ENCODE measurements at regions not wholly inside any gene's neighbourhood (a gene's known extent, or its start where the extent isn't known, plus 50 kb on each side); places are given as distances from the start of the nearest gene placed in this dataset.

DNA sequence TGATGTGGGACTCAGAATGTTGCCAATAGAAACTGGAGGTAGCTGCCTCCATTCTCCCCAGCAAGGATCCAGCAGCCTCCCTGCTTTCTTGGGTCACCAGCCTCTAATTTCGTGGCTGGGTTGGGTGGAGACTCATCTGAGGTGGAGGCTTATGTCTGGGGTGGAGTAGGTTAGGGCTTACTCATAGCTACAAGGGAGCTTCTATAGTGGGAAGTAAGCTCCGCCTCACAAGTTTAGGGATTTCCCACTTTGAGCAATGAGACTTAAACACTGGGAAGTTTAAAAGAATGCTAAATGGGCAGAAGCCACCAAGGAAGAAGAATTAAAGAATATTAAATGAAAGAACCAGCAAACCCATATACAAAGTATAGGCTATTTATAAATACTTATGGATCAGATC is 63.8 kb downstream of the GJD2 start:
- TF ChIP-seq, protein P1, sequence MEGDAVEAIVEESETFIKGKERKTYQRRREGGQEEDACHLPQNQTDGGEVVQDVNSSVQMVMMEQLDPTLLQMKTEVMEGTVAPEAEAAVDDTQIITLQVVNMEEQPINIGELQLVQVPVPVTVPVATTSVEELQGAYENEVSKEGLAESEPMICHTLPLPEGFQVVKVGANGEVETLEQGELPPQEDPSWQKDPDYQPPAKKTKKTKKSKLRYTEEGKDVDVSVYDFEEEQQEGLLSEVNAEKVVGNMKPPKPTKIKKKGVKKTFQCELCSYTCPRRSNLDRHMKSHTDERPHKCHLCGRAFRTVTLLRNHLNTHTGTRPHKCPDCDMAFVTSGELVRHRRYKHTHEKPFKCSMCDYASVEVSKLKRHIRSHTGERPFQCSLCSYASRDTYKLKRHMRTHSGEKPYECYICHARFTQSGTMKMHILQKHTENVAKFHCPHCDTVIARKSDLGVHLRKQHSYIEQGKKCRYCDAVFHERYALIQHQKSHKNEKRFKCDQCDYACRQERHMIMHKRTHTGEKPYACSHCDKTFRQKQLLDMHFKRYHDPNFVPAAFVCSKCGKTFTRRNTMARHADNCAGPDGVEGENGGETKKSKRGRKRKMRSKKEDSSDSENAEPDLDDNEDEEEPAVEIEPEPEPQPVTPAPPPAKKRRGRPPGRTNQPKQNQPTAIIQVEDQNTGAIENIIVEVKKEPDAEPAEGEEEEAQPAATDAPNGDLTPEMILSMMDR (conservative IDR thresholded peaks at IDR 0.05; ENCODE audit: low read length): no peak
- TF ChIP-seq EZH2phosphoT487 (IDR thresholded peaks at IDR 0.05; ENCODE audit: borderline replicate concordance, low read depth, low read length): no peak

All from OCI-LY7 (cell line).